CD14-positive monocyte (primary cell): ENCODE measurements at regions not wholly inside any gene's neighbourhood (a gene's known extent, or its start where the extent isn't known, plus 50 kb on each side); places are given as distances from the start of the nearest gene placed in this dataset.

ENCODE experiments used
- DNase-seq, 3 donors: peaks; one replicate each; pipeline ENCODE4 v3.0.0-alpha.2; 2011 to 2022
- H2AFZ ChIP-seq: 2 replicates; pipeline ENCODE4 v1.6.0; 2012; ENCODE audit warnings: mild to moderate bottlenecking, low read depth, low read length, inconsistent platforms; ENCODE audit not compliant: insufficient read depth, poor library complexity, severe bottlenecking
- H3K27ac ChIP-seq, 2 donors: 1 replicate in 1 of 2; 2 replicates in 1 of 2; pipeline ENCODE4 v1.5.1; 2012 to 2013; ENCODE audit warnings: low read length in 2 of 2, control low read depth in 1 of 2, inconsistent platforms in 1 of 2, low read depth in 1 of 2, mild to moderate bottlenecking in 1 of 2
- H3K27me3 ChIP-seq, 2 donors: one replicate each; pipeline versions ENCODE4 v1.6.0 to v1.6.1; 2011 to 2013; ENCODE audit warnings: low read length in 2 of 2; ENCODE audit not compliant: control insufficient read depth in 2 of 2, insufficient read depth in 2 of 2
- H3K36me3 ChIP-seq, 2 donors: replicated peaks in 1 of 2; 1 replicate in 1 of 2; 2 replicates in 1 of 2; pipeline versions ENCODE4 v1.5.1 to v1.6.1; 2012 to 2013; ENCODE audit warnings: low read length in 2 of 2, control low read depth in 1 of 2, inconsistent platforms in 1 of 2, mild to moderate bottlenecking in 1 of 2; ENCODE audit not compliant: insufficient read depth in 2 of 2, control insufficient read depth in 1 of 2
- H3K4me1 ChIP-seq, 2 donors: 1 replicate in 1 of 2; 2 replicates in 1 of 2; pipeline versions ENCODE4 v1.5.1 to v1.6.1; 2012 to 2013; ENCODE audit warnings: low read length in 2 of 2, control low read depth in 1 of 2, inconsistent platforms in 1 of 2, mild to moderate bottlenecking in 1 of 2, moderate library complexity in 1 of 2; ENCODE audit not compliant: insufficient read depth in 2 of 2, control insufficient read depth in 1 of 2
- H3K4me2 ChIP-seq: replicated peaks from 2 replicates; pipeline ENCODE3; 2012; ENCODE audit warnings: low read length, moderate library complexity, mild to moderate bottlenecking; ENCODE audit not compliant: poor library complexity, severe bottlenecking; ENCODE audit errors: extremely low read depth
- H3K4me3 ChIP-seq, 3 experiments: fragments of 200-600 bp in 1 of 3; sonication (generic) in 1 of 3; replicated peaks in 1 of 3; 1 replicate in 2 of 3; 2 replicates in 1 of 3; pipeline ENCODE4 v1.5.1; 2011 to 2013; ENCODE audit warnings: low read length in 3 of 3, mild to moderate bottlenecking in 3 of 3, control low read depth in 2 of 3, low read depth in 2 of 3, inconsistent platforms in 1 of 3, moderate library complexity in 1 of 3
- H3K79me2 ChIP-seq: 2 replicates; pipeline ENCODE4 v1.6.0; 2012; ENCODE audit warnings: mild to moderate bottlenecking, control low read depth, inconsistent platforms, low read length, moderate library complexity; ENCODE audit not compliant: insufficient read depth
- H3K9ac ChIP-seq: 2 replicates; pipeline ENCODE4 v1.6.0; 2017; ENCODE audit warnings: low read length, mild to moderate bottlenecking; ENCODE audit not compliant: insufficient read depth, poor library complexity, severe bottlenecking
- H3K9me3 ChIP-seq, 2 donors: replicated peaks in 1 of 2; 1 replicate in 1 of 2; 2 replicates in 1 of 2; pipeline versions ENCODE4 v1.5.1 to v1.6.1; 2012 to 2013; ENCODE audit warnings: low read length in 2 of 2, control low read depth in 1 of 2; ENCODE audit not compliant: control insufficient read depth in 1 of 2, insufficient read depth in 1 of 2
- H4K20me1 ChIP-seq: 2 replicates; pipeline ENCODE4 v1.6.0; 2012; ENCODE audit warnings: mild to moderate bottlenecking, low read length, control low read depth, moderate library complexity; ENCODE audit not compliant: insufficient read depth
- H3K27ac Mint-ChIP-seq, 7 donors: one replicate each; pipeline ENCODE4 v1.8.0; 2020; ENCODE audit warnings: mild to moderate bottlenecking in 7 of 7, mixed read lengths in 7 of 7, moderate library complexity in 6 of 7, inconsistent platforms in 2 of 7
- H3K27me3 Mint-ChIP-seq, 3 donors: one replicate each; pipeline ENCODE4 v1.8.0; 2021 to 2022; ENCODE audit warnings: low read depth in 3 of 3, mild to moderate bottlenecking in 3 of 3, mixed read lengths in 3 of 3, moderate library complexity in 3 of 3, inconsistent platforms in 1 of 3
- H3K36me3 Mint-ChIP-seq, 2 donors: one replicate each; pipeline ENCODE4 v1.8.0; 2020; ENCODE audit warnings: mixed read lengths in 2 of 2, inconsistent platforms in 1 of 2, mild to moderate bottlenecking in 1 of 2
- H3K4me1 Mint-ChIP-seq: one replicate; pipeline ENCODE4 v1.8.0; 2020; ENCODE audit warnings: mild to moderate bottlenecking, mixed read lengths
- H3K4me3 Mint-ChIP-seq, 2 donors: one replicate each; pipeline ENCODE4 v1.8.0; 2020; ENCODE audit warnings: mild to moderate bottlenecking in 2 of 2, mixed read lengths in 2 of 2, moderate library complexity in 1 of 2
- H3K9me3 Mint-ChIP-seq, 7 donors: one replicate each; pipeline ENCODE4 v1.8.0; 2020 to 2022; ENCODE audit warnings: mixed read lengths in 7 of 7, mild to moderate bottlenecking in 6 of 7, moderate library complexity in 6 of 7, inconsistent platforms in 2 of 7
- WGBS: methylation state at CpG from one replicate; pipeline ENCODE4 v1.1.5; 2013; ENCODE audit warnings: missing lambda C conversion rate; ENCODE audit not compliant: insufficient coverage; 5-methylcytosine and 5-hydroxymethylcytosine counted together
- intact Hi-C, 2 donors: fragments of 100-400 bp; cut with micrococcal nuclease; formaldehyde crosslinking; loops; one replicate each; pipeline versions ENCODE4 v1.15.0 to v1.15.1; 2023
- TF ChIP-seq, protein P1 (sequence below): fragments of 200-600 bp; IDR thresholded peaks from one replicate; pipeline ENCODE4 v1.8.0; 2022; ENCODE audit warnings: antibody characterized with exemption, mild to moderate bottlenecking

GRCh38 chr16:73464834-73465233 is 416.9 kb upstream of the ZFHX3 start:
- Histone ChIP-seq H3K4me2 (no peak overlapping the region), H3K4me1 (no peaks in the 10 kb centered on the region), H3K27ac (no peak overlapping the region), H2AFZ (no peak overlapping the region), H3K4me3 (no peak overlapping the region), H3K9me3 (peaks cover 0 to 7% of the 10 kb centered on the region in 2 donors), H3K79me2 (no peaks in the 10 kb centered on the region), H4K20me1 (no peaks in the 10 kb centered on the region), H3K27me3 (no peaks in the 10 kb centered on the region), H3K36me3 (no peaks in the 10 kb centered on the region), H3K9ac (no peak overlapping the region)
- H3K9me3 Mint-ChIP-seq: peaks cover 0 to 15% (median 4%) of the 10 kb centered on the region in 7 donors
- no peak for DNase-seq
- H3K4me1 Mint-ChIP-seq: no peaks in the 10 kb centered on the region
- TF ChIP-seq, protein P1, sequence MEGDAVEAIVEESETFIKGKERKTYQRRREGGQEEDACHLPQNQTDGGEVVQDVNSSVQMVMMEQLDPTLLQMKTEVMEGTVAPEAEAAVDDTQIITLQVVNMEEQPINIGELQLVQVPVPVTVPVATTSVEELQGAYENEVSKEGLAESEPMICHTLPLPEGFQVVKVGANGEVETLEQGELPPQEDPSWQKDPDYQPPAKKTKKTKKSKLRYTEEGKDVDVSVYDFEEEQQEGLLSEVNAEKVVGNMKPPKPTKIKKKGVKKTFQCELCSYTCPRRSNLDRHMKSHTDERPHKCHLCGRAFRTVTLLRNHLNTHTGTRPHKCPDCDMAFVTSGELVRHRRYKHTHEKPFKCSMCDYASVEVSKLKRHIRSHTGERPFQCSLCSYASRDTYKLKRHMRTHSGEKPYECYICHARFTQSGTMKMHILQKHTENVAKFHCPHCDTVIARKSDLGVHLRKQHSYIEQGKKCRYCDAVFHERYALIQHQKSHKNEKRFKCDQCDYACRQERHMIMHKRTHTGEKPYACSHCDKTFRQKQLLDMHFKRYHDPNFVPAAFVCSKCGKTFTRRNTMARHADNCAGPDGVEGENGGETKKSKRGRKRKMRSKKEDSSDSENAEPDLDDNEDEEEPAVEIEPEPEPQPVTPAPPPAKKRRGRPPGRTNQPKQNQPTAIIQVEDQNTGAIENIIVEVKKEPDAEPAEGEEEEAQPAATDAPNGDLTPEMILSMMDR: no peak
- H3K27ac Mint-ChIP-seq: no peak overlapping the region
- H3K27me3 Mint-ChIP-seq: peaks cover 0 to 3% (median 3%) of the 10 kb centered on the region in 3 donors
- H3K4me3 Mint-ChIP-seq: no peak overlapping the region
- no peaks in the 10 kb centered on the region for H3K36me3 Mint-ChIP-seq
- intact Hi-C loops: no loop called here
- 91% methylated on average over 6 of the region's 11 CpGs for WGBS

GRCh38 chr16:73459586-73459985 is 411.7 kb upstream of the ZFHX3 start:
- intact Hi-C loops: no loop called here
- no peak for DNase-seq
- no peak overlapping the region for H3K4me3 Mint-ChIP-seq
- H3K27ac ChIP-seq: no peak overlapping the region
- H4K20me1 ChIP-seq: no peaks in the 10 kb centered on the region
- no peak overlapping the region for H3K27ac Mint-ChIP-seq
- H3K79me2 ChIP-seq: no peaks in the 10 kb centered on the region
- H3K4me2 ChIP-seq: no peak overlapping the region
- peaks cover 4 to 6% of the 10 kb centered on the region in 2 donors for H3K9me3 ChIP-seq
- no peak overlapping the region for H2AFZ ChIP-seq
- no peak overlapping the region for H3K4me3 ChIP-seq
- H3K4me1 Mint-ChIP-seq: no peaks in the 10 kb centered on the region
- H3K27me3 ChIP-seq: no peaks in the 10 kb centered on the region
- H3K4me1 ChIP-seq: no peaks in the 10 kb centered on the region
- no peaks in the 10 kb centered on the region for H3K36me3 Mint-ChIP-seq
- H3K9ac ChIP-seq: no peak overlapping the region
- H3K36me3 ChIP-seq: no peaks in the 10 kb centered on the region
- H3K9me3 Mint-ChIP-seq: peaks cover 0 to 18% (median 5%) of the 10 kb centered on the region in 7 donors
- TF ChIP-seq, protein P1: no peak
- peaks cover 0 to 3% (median 0%) of the 10 kb centered on the region in 3 donors for H3K27me3 Mint-ChIP-seq
- WGBS: 94% methylated on average over 3 of the region's 5 CpGs
